SKM-1 treated with dmso at 0.1 percent for 144 hours (cell line): ENCODE measurements at regions not wholly inside any gene's neighbourhood (a gene's known extent, or its start where the extent isn't known, plus 50 kb on each side); places are given as distances from the start of the nearest gene placed in this dataset.
A peak's percentile ranks its signal among the peaks of the same experiment; 100 is the strongest.
"Not testable (repeated sequence)": the region's sequence is repeated elsewhere in the genome, so short reads cannot be mapped to it uniquely, and the experiment has no call there.

ENCODE experiments used
- DNase-seq: peaks from one replicate; lab custom pipeline; 2025; ENCODE audit not compliant: unreplicated experiment; lab: John Stamatoyannopoulos, UW

DNA sequence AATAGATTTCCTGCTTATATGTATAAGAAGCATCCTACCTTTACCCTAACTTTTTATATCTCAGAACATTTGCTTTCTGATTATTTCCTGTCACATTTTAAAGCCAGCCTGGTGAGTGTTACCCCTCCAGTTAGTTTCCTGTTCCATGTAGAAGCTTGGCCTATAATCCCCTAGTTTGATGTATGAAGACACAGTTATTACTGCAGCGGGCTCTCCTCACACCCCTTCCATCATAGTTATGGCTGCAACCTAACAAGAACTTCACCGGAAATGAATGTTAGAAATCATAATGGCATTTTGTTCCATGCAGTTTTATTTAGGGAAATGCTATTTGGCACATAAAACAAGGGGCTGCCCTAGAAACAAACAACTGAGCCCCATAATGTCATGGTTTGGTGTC, 400.2 kb upstream of the SETBP1 start:
- DNase-seq = no peak

GRCh38 chr18:44286049-44286448, 394.6 kb upstream of the SETBP1 start:
- no peak for DNase-seq

DNA sequence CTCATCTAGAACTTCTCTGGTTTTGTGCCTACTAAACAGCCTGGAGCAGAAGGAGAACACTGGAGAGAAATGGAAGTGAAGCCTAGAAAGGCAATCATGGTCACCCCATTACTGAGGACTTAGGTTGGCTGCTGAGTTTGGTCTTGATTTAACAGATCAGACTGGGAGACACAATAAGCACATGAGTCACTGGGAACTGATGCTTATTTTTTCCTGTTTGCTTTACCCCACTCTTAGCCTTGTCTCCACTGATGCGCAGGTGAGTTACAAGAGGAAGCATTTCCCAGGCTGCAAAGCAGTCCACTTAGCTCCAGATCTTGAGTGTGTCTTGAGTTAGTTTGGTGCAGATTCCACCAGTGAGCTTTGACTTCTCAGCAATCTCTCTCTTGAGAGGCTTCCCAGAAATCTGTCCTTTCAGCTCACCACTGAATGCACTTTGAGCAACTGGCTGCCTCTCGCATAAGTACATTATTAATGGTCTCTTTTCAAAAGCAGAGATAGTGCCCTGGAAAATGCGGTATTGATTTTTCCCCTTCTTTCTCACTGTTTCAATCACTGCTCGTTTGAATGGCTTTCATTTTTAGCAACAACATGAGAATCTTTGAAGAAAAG, 390.2 kb upstream of the SETBP1 start:
- no peak for DNase-seq

DNA sequence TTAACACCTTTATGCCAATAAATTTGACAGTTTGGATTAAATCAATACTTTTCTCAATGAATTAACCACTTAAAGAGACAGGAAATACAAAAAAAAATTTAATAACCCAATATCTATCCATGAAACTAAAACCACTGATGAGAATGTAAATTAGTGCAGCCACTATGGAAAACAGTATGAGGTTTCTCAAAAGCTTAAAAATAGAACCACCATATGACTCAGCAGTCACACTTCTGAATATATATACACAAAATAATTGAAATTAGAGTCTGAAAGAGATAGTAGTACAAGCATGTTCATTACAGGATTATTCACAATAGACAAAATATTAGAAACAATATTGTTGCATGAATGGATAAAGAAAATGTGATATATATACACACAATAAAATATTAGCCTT, 382.1 kb upstream of the SETBP1 start:
- DNase-seq = no peak

GRCh38 chr18:44309185-44309584, 371.5 kb upstream of the SETBP1 start:
- DNase-seq = no peak

DNA sequence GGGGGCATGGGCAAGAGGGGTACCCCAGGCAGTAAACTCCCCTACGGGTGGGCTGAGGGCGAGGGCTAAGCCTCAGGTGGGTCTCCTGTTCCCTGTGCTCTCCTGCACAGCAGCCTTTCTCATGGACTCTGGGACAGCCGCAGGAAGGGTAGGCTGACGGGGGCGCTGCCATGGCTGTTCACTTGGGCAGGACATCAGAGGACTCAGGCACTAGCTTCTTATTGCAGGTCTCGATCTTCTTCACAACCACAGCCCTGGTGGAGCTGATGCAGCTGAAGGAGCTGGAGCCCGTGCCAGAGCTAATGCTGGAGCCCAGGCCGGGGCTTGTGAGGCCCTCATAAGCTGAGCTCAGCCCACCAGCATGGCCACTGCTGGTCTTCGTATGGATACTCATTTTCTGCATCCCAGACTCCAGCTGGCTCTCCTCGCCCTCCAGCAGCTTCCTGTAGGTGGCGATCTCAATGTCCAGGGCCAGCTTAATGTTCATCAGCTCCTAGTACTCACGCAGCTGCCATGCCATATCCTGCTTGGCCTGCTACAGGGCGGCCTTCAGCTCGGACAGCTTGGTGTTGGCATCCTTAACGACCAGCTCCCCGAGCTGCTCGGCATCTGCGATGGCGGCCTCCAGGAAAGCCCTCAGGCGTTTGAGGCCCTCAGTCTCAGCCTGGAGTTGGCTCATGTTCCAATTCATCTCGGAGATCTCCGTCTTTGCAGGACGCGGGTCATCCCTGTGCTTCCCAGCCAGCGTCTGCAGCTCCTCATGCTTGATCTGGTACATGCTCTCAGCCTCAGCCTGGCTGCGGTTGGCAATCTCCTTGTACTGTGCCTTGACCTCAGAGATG, 359.8 kb upstream of the SETBP1 start:
- no peak for DNase-seq

DNA sequence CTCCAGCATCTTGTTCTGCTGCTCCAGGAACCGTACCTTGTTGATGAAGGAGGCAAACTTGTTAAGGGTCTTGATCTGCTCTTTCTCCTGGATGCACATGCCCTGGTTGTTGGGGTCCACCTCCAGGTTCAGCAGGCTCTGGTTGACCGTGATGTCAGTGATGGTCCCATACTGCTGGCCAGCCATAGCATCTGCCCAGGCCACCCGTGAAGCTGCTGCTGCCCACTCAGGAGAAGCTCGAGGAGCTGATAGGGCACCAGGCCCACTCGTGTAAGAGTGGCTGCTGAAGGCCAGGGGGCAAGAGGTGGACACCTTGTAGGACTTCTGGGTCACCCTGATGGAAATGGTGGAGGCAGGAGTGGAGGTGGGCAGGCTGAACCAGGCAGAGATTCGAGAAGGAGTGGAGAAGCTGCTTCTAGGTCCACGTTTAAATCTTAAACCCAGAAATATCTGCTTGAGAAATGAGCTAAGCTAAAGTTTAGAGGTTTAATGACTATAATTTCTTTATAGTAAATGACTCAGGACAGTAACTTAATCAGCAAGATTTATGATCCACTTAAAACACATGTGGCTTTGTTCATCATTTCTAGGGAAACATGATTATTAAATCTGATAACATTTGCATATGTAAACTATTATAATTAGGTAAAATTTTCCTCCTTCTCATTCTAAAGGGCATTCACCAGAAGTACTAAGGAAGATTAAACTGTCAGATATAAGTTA, 358.7 kb upstream of the SETBP1 start:
- no peak for DNase-seq

DNA sequence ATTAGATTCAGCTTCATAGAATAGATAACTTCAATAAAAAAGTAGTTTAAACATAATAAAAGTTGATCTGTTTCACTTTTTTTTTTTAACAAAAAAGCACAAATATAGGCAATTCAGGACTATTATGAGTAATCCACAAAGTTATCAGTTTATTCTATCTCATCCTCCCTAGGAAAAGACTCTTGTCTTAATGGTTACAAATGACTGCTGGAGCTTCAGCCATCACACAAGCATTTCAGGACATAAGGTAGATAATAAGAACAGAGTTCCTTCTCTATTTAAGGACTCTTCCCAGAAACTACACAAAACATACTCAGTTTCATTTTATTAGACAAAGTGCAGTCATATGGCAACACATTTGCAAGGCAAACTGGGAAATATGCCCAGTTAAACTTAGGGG, 357.6 kb upstream of the SETBP1 start:
- no peak for DNase-seq

GRCh38 chr18:44324361-44324760, 356.3 kb upstream of the SETBP1 start:
- DNase-seq = no peak

DNA sequence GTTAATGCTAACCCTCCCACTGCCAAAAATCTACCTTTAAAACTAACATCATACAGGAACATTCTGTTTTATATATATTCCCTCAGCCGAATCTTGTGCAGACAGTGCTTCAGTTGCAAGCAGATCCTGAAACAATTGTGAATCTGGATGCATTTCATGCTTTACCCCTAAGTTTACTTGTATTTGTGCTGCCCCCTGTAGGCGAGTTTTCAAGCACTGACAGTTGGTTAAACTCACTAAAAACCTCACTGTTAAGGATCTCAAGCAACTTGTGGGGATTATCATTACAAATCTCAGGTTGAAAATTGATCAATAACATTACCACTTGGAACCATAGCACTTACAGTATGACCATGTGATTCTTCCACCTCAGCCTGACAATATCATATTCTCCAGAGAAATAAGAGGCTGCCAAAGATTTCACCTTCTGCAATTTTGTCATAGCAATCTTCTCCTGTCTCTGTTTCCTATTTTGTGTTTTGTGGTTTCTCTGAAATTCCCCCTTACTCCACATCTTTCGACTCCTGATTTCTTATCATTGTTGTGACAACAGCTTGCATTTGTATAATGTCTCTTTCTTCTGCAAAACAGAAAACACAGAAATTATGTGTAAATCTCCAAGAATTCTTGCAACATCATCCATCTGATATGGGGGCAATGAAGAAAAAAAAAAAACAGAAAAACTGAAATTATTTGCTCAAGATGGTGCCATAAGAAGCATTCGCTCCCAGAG, 354.6 kb upstream of the SETBP1 start:
- peak; percentile 1 for DNase-seq

DNA sequence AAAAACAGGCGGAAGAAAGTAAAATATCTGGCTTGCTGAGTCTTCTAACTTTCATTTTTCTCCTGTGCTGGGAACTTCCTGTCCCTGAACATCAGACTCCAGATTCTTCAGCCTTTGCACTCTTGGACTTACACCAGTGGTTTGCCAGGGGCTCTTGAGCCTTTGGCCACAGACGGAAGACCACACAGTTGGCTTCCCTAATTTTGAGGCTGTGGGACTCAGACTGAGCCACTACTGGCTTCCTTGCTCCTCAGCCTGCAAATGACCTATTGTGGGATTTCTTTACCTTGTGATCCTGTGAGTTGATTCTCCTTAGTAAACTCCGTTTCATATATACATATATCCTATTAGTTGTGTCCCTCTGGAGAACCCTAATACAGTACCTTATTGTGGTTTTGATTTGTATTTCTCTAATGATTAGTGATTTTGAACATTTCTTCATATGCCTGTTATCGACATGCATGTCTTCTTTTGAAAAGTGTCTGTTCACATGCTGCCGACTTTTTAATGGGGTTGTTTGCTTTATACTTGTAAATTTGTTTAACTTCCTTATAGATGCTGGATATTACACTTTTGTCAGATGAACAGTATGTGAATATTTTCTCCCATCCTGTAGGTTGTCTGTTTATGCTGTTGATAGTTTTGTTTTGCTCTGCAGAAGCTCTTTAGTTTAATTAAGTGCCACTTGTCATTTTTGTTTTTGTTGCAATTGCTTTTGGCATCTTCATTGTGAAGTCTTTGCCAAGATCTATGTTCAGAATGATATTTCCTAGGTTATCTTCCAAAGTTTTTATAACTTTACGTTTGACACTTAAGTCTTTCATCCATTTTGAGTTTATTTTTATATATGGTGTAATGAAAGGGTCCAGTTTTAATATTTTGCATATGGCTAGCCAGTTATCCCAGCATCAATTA, 348.8 kb upstream of the SETBP1 start:
- no peak for DNase-seq

DNA sequence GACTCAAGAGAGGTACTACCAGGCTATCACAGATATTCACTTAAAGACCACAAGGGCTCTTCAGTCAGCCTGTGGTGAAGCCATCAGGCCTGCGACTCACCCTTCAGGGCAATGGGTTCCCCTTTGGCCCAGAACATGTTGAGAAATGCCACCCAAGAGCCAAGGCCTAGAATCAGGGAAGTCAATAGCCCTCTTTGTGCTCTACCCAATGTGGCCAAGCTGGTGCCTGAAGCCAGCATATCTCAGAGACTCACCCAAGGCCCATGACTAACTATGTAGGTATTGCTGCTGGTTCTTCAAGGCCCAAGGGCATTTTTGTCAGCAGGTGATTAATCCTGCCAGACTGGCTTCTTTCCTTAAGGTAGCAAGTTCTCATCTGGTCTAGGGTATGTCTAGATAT, 338.9 kb upstream of the SETBP1 start:
- DNase-seq = no peak

DNA sequence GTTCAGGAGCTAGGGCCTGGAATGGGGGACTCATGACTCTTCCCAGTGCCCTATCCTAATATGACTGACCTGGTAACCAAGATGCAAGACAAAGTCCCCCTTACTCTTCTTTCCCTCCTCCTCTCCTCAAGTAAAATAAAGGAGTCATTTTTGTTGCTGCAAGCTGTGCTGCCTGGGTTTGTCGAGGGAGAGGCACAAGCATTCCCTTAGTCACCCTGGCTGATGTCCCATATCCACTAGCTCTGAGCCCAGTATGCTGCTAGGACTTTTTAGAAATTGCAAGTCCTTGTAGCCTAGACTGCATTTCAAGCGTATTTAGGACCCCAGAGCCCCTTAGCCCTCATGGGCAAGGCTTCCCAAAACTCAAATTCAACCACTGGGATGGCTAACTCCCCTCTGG, 338.5 kb upstream of the SETBP1 start:
- no peak for DNase-seq

GRCh38 chr18:44342946-44343345, 337.7 kb upstream of the SETBP1 start:
- no peak for DNase-seq

DNA sequence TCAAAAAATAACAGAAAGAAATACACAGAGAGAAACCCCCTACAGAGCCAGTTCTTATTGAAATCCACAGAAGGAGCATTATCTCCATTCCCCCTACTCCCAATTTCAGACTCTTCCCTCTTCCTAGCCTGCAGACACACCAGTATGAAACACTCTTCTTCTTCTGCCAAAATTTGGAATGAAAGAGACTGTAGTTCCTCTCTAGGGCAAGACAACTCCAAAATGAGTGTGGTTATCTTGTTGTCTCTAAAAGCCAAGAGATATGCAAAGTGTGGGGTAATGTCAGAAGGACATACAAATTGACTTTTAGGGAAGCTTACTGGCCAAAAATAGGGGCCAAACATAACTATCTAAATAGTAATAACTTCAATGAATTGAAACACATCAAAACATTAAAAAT, 337.1 kb upstream of the SETBP1 start:
- DNase-seq = no peak

DNA sequence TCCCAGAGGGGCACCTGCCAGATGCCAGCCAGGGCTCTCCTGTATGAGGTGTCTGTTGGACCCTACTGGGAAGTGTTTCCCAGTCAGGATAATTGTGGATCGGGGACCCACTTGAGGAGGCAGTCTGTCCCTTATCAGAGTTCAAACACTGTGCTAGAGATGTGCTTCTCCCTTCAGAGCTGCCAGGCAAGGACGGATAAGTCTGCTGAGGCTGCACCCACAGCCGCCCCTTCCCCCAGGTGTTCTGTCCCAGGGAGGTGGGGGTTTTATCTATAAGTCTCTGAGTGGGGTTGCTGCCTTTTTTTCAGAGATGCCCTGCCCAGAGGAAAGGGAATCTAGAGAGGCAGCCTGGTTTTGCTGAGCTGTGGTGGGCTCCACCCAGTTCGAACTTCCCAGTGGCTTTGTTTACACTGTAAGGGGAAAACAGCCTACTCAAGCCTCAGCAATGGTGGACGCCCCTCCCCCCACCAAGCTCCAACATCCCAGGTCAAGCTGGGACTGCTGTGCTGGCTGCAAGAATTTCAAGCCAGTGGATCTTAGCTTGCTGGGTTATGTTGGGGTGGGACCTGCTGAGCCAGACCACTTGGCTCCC, 324.0 kb upstream of the SETBP1 start:
- no peak for DNase-seq

GRCh38 chr18:44358402-44358801, 322.3 kb upstream of the SETBP1 start:
- DNase-seq = no peak

- not testable (repeated sequence) for DNase-seq
These were observed 320.9 kb upstream of the SETBP1 start for GRCh38 chr18:44359741-44360140.

- not testable (repeated sequence) for DNase-seq
These were observed 318.5 kb upstream of the SETBP1 start for GRCh38 chr18:44362213-44362612.

DNA sequence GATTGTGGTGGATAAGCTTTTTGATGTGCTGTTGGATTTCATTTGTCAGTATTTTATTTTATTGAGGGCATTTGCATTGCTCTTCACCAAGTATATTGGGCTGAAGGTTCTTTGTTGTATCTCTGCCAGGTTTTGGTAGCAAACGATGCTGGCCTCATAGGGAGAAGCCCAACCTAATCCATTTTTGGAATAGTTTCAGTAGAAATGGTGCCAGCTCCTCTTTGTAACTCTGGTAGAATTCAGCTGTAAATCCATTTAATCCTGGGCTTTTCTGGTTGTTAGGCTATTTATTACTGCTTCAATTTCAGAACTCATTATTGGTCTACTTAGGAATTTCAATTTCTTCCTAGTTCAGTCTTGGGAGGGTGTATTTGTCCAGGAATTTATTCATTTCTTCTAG, 309.8 kb upstream of the SETBP1 start:
- no peak for DNase-seq
